LHCN-M2 (cell line): ENCODE measurements at regions not wholly inside any gene's neighbourhood (a gene's known extent, or its start where the extent isn't known, plus 50 kb on each side); places are given as distances from the start of the nearest gene placed in this dataset.
"Not testable (repeated sequence)": the region's sequence is repeated elsewhere in the genome, so short reads cannot be mapped to it uniquely, and the experiment has no call there.

Source experiments
- DNase-seq: peaks from one replicate; pipeline ENCODE4 v3.0.0-alpha.2; 2012; ENCODE audit warnings: low read depth

DNA sequence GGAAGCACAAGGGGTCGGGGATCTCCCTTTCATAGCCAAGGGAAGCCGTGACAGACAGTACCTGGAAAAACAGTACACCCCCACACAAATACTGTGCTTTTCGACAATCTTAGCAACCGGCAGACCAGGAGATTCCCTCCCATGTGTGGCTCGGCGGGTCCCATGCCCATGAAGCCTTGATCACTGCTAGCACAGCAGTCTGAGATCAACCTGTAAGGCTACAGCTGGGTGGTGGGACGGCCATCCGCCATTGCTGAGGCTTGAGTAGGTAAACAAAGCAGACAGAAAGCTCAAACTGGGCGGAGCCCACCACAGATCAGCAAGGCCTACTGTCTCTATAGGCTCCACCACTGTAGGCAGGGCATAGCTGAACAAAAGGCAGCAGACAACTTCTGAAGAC lies 180.2 kb upstream of the SOX6 start:
- no peak for DNase-seq

GRCh38 chr11:16528639-16529038 lies 172.3 kb upstream of the SOX6 start:
- DNase-seq, result no peak

DNA sequence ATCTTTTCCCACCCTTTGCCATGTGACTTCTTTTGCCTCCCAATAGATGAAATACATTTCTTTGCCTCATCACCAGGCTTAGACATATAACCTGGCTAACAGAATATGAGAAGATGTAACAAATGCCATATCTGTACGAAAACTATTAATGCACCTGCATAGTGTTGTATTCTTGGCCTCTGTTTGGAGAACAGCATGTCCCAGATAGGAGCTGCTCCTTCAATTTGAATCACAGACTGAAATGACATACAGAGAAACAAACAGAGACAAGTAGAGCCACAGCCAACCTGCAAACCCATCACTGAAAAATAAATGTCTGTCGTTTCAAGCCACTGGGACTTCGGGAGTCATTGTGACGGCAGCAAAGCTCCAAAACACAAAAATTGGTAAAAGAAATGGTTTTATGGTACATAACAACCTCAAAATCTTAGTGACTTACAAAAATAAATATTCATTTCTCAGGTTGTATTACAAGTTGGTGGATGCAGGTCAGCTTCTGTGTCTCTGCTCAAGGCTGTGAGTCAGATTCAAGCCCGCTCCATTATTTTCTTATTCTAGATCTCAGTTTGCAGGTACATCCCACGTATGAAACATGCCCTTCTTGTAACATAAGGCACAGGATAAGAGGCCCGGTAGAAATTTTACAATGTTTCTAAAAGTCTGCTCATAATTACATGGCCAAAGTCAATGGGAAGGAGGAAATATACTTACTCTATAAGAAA lies 171.3 kb upstream of the SOX6 start:
- DNase-seq, result no peak

- no peak for DNase-seq
Observed at GRCh38 chr11:16526947-16527346, 170.6 kb upstream of the SOX6 start.

GRCh38 chr11:16520713-16521112 lies 164.4 kb upstream of the SOX6 start:
- DNase-seq, result not testable (repeated sequence)

DNA sequence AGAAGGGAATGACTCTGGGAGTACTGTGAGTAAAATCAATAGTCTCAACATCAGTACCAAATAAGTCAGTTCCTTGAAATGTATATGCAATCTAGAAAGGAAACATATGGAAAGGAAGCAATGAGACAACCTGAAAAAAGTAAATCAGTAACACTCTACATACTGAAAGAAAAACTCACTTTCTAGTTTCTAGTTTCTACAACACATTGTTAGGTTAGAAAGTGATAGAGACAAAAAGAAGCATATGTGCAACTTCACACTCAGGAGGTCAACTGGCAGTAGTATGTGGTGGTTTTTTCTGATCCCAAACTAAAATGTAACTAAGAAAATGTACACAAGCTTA lies 156.5 kb upstream of the SOX6 start:
- DNase-seq, result no peak

DNA sequence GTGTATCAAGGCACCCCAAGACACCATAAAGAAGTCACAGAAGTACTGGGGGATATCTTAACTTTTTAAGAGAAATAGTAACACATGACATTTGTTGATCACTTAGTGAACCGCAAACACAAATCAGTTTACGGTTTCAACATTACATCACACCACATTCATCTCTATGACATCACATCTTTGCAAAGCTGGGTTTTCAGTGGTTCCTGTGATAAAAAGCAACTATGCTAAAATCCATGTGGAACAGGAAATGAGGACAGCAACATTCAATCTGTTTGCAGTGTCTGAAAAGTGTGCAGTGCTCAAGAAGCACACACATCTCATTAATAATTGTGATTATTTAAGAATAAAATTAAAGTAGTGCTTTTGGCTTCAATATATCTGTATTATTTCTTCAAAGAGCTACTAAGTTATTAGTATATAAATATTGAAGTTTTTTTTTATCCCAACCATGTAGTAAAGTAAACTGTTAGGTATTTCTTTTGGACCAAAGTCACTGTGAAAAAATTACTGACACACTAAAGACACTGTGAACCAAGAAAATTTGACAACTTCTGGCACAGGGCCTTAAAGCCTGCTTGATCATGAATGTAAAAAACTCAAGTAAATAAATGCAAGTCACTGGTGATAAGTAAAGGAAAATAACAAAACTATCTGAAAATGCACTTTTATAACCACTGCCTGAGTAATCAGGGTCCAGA lies 156.0 kb upstream of the SOX6 start:
- no peak for DNase-seq

DNA sequence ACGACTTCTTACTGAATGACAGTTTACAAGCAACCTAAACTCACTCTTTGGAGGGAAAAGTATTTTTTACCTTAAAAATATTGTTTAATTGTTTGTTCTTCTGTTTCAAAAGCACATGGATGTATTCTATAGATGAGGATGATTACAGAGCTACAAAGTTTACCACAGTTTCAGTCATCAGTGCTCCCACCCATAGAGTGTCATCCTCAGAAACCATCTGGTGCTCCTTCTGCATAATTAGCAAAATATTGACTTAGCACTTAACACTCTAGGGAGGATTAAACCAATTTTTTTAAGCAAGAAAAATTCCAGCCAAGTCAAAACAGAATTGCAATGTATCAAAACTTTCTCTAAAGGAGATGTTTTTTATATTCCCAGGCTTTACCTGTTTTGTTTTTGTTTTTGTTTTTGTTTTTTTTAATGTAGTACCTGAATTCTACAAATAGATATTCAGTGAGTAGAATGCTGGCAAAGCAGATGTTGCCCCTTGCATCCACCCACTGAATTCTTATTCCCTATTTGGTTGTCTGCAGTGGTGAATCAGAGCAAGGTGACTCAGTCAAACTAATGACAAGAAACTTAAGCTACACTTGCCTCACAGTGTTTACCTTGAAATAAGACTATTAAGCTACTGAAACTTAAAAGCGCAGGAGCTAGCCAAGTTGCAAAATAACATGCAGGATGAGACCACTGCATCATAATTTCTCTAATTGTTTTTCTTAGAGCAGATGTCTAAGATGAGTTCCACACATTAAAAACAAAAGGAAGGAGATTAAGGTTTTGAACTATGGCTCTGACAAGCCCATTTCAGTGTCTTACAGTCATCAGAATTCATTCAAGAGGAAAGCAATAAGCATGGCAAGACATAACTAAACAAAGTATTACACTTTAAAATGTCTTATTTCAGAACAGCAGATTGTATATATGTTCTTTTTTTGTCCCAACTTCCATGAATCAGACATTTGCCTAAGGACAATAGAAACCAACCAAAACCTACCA lies 155.1 kb upstream of the SOX6 start:
- no peak for DNase-seq

DNA sequence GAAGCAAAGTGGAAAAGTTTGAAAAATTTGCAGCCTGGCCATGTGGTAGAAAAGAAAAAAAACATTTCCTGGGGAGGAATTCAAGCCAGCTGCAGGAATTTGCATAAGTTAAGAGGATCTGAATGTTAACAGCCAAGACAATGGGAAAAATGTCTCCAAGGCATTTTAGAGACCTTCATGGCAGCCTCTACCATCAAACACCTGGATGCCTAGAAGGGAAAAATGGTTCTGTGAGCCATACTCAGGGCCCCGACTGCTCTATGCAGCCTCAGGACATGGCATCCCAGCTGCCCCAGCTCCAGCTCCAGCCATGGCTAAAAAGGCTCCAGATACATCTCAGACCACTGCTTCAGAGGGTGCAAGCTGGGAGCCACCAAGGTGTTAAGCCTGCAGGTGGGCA lies 149.1 kb upstream of the SOX6 start:
- DNase-seq, result no peak

DNA sequence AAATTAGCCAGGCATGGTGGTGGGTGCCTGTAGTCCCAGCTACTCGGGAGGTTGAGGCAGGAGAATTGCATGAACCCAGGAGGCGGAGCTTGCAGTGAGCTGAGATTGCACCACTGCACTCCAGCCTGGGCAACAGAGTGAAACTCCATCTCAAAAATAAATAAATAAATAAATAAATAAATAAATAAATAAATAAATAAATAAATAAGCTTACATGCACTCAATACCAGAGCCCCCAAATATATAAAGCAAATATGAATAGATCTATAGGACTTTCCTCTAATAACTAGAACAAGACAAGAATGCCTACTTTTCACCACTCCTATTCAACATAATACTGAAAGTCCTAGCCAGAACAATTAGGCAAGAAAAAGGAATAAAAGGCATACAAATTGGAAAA lies 147.5 kb upstream of the SOX6 start:
- not testable (repeated sequence) for DNase-seq

- no peak for DNase-seq
Observed at GRCh38 chr11:16494918-16495691, 138.8 kb upstream of the SOX6 start.

GRCh38 chr11:16484434-16484833 lies 128.1 kb upstream of the SOX6 start:
- DNase-seq, result no peak

GRCh38 chr11:16474659-16475058 lies 118.3 kb upstream of the SOX6 start:
- DNase-seq, result no peak

DNA sequence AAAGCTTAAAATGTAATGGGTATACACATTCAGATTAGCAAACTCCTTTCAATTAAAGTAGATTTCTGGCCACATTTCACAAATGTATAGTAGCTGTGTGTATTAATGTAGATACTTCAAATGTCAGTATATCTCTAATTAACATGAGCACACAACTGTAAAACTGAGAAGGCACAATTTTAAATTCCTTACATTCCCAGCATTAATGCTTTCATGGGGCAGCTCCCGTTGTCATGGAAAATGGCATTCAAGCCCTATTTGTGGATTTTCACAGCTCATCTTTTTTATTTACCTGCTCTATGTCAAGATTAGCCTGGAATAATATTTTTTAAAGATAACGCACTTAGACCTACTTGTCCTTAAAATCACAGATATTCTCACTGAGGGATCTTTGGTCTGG lies 113.6 kb upstream of the SOX6 start:
- DNase-seq, result no peak

DNA sequence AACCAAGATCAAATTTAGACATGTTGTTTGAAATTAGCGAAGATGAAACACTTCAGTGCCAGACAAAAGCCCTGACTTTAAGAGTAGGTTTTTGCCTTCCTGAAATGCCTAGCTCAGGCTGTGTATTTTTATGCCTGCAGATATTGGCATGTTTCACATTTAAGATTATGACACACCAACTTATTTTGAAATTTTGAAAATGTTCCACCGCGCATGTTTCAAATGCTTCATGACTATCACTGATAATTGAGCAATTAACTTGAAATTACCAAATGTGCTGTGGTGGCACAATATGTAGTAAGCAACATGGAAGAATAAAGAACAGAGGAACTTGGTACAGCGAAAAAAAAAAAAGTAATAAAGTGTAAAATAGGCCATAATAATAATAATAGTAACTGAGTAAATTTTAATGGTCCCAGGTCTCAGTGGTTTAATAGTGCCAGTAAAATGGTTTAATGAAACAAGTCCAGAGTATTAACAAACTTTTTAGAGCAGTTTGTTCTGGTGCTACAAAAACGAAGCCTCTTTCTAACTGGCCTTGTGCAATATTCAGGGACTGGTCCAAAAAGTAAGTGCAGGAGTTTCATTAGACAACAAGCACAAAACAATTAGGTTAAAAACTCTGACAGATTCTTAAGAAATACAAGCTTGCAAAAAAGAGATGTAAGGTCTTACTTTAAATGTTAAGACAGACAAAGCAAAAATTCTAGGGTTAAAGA lies 112.5 kb upstream of the SOX6 start:
- no peak for DNase-seq

- no peak for DNase-seq
Observed at GRCh38 chr11:16460508-16460907, 104.2 kb upstream of the SOX6 start.

DNA sequence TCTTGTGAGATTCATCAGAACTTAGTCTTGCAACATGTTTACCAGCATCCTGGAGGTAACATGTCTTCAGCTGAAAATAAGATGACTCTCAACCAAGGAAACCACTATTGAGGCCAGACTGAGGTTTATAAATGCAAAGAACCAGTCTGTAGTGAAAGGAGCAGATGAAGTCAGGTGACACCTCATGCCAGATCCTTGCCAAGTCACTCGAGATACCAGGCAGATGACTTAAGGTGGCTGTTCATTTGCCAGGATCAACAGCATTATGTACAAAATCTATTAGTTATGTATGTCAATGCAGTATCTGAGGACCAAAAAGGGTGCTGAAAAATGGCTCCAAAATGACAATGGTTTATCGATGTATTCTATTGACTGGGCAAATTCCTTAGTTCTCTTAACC lies 100.0 kb upstream of the SOX6 start:
- no peak for DNase-seq

GRCh38 chr11:16454289-16454863 lies 98.0 kb upstream of the SOX6 start:
- no peak for DNase-seq

DNA sequence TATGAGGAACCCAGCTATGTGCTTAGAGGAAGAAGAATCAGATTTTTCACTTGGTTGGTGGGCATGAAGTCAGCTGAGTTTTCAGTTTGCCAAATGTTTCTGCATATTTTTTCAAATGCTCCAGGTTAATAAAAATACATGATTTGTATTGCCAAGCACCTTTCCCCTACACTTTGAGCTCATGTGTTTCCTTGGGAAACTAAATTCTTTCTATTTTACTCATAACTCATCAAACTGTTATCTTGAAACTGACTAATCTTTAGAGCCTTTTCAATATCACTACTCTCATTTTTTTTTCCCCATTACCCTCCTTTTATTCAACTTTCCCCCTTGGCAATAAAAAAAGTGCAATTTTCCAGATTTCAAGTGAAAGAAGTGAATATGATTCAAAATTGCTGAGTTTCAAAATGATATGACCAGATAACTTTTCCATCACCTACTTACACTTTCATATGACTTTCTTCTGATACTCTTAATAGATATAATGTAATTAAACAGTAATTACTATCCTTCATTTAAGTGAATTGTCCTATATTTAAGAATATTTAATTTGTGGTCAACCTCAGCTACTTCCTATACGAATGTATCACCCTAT lies 91.9 kb upstream of the SOX6 start:
- no peak for DNase-seq

GRCh38 chr11:16441461-16441860 lies 85.1 kb upstream of the SOX6 start:
- DNase-seq, result no peak
